ENCODE measurements at regions not wholly inside any gene's neighbourhood (a gene's known extent, or its start where the extent isn't known, plus 50 kb on each side); places are given as distances from the start of the nearest gene placed in this dataset.

DNA sequence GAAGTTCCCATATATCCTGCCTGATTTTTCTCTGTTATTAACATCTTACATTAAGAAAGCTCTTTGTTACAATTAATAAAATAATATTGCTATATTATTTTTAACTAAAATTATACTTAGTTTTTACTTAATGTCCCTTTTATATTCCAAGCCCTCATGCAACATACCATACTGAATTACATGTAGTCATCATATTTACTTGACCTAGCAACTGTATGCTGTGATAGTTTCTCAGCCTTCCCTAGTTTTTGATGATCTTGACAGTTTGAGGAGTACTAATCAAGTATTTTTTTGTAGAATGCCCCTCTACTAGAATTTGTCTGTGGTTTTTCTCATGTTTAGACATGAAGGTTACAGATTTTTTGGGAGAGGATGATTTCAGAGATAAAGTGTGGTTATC is 1503.8 kb upstream of the PABPC4L start:
- Mint-ChIP-seq H3K9me3 (no peaks in the 10 kb centered on the region), H3K4me1 (no peaks in the 10 kb centered on the region)

DNA sequence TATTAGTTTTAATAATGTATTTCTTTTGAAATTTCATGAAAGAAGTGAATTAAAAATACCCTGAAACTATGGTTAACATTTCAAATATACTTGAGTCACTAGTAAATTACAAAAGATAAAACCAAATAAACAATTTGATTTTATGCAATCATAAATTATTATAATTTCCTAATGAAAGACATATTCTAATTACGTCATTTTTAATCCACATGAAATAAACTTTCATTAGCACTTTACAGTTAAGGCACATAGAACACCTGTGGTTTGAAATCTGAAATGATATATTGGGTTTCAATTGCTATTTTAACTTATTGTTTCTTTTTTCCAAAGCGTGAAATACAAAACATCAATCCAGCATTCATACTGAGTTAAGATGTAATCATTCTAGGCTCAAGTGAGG is 1492.5 kb upstream of the PABPC4L start:
- no peaks in the 10 kb centered on the region for H3K36me3 Mint-ChIP-seq (ENCODE audit: low read depth)
- DNase-seq: no peak
- no peak overlapping the region for H3K4me3 Mint-ChIP-seq
- H3K27ac Mint-ChIP-seq: no peak overlapping the region
- H3K4me1 Mint-ChIP-seq: no peaks in the 10 kb centered on the region
- no peaks in the 10 kb centered on the region for H3K9me3 Mint-ChIP-seq
- TF ChIP-seq, protein P1, sequence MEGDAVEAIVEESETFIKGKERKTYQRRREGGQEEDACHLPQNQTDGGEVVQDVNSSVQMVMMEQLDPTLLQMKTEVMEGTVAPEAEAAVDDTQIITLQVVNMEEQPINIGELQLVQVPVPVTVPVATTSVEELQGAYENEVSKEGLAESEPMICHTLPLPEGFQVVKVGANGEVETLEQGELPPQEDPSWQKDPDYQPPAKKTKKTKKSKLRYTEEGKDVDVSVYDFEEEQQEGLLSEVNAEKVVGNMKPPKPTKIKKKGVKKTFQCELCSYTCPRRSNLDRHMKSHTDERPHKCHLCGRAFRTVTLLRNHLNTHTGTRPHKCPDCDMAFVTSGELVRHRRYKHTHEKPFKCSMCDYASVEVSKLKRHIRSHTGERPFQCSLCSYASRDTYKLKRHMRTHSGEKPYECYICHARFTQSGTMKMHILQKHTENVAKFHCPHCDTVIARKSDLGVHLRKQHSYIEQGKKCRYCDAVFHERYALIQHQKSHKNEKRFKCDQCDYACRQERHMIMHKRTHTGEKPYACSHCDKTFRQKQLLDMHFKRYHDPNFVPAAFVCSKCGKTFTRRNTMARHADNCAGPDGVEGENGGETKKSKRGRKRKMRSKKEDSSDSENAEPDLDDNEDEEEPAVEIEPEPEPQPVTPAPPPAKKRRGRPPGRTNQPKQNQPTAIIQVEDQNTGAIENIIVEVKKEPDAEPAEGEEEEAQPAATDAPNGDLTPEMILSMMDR (IDR thresholded peaks at IDR 0.05): no peak
- H3K27me3 Mint-ChIP-seq (ENCODE audit: low read depth, poor library complexity): peaks cover 3% of the 10 kb centered on the region

More for the DNA sequence above, 1503.8 kb upstream of the PABPC4L start:
- TF ChIP-seq, protein P1 (IDR thresholded peaks at IDR 0.05): no peak
- no peak overlapping the region for H3K27ac Mint-ChIP-seq
- no peaks in the 10 kb centered on the region for H3K36me3 Mint-ChIP-seq (ENCODE audit: low read depth)
- no peaks in the 10 kb centered on the region for H3K27me3 Mint-ChIP-seq (ENCODE audit: low read depth, poor library complexity)
- no peak overlapping the region for H3K4me3 Mint-ChIP-seq
- no peak for DNase-seq

DNA sequence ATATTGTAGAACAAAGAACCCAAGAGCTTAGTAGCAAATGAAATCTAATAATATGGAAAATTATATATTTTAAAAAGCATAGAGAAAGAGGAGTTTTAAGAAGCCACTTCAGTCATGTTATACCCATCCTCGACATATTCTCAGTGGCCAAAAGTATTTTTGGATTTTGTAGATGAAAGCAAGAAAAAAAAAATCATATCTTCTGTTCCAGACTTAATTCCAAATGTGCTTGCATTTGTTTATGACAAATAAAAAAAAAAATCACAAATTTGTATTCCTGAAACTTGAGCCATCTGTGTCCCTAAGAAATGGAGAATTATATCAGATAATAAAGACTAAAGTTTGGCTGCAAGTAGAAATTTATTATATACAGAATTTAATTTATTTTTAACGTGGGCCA is 1482.4 kb upstream of the PABPC4L start:
- Mint-ChIP-seq H3K27me3 (ENCODE audit: low read depth, poor library complexity) (no peaks in the 10 kb centered on the region), H3K9me3 (peaks cover 7% of the 10 kb centered on the region), H3K27ac (no peak overlapping the region), H3K4me1 (no peaks in the 10 kb centered on the region), H3K36me3 (ENCODE audit: low read depth) (no peaks in the 10 kb centered on the region), H3K4me3 (no peak overlapping the region)
- TF ChIP-seq, protein P1 (IDR thresholded peaks at IDR 0.05): no peak
- DNase-seq: no peak

DNA sequence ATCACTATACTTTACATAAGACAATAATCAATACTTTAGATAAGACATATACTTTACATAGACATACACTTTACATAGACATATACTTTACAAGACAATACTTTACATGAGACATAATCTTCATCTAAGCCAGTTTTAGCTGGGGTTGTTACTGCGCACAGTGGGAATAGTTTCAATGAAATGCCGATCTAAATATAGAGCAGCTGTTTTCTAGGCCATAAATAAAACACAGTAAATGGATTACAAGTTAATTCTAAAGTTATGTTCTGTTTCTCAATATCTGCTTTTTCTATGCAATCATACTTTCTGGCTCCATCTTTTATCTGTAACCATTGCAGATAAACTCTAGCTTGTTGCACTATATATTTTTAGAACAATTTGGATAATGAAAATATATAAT is 1470.6 kb upstream of the PABPC4L start:
- no peak for DNase-seq
- no peak overlapping the region for H3K4me3 Mint-ChIP-seq
- TF ChIP-seq, protein P1 (IDR thresholded peaks at IDR 0.05): no peak
- no peaks in the 10 kb centered on the region for H3K4me1 Mint-ChIP-seq
- H3K9me3 Mint-ChIP-seq: no peaks in the 10 kb centered on the region
- H3K27ac Mint-ChIP-seq: no peak overlapping the region
- H3K36me3 Mint-ChIP-seq (ENCODE audit: low read depth): no peaks in the 10 kb centered on the region
- no peaks in the 10 kb centered on the region for H3K27me3 Mint-ChIP-seq (ENCODE audit: low read depth, poor library complexity)

DNA sequence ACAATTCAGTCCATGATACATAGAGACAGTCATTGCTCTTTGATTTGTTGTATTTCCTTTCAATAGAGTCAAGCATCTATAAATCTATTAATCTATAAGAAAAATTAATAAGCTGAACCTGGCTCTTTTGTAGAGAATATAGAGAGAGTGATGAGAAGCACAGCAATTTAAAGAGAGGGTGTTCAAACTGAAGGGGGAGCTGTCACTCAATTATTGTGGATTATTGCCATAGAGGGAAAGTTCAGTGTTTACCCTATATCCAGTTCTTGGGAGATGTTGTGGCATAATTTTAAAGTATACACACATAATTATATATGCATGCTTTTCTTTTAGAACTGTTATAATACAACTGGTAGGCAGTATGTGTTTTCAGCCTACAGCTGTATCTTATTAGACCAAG is 1469.0 kb upstream of the PABPC4L start:
- no peak for DNase-seq
- Mint-ChIP-seq H3K27ac (no peak overlapping the region), H3K27me3 (ENCODE audit: low read depth, poor library complexity) (no peaks in the 10 kb centered on the region), H3K4me1 (no peaks in the 10 kb centered on the region), H3K36me3 (ENCODE audit: low read depth) (no peaks in the 10 kb centered on the region), H3K9me3 (no peaks in the 10 kb centered on the region), H3K4me3 (no peak overlapping the region)
- TF ChIP-seq, protein P1 (IDR thresholded peaks at IDR 0.05): no peak

All from nephron progenitor cell (in vitro differentiated cells).